Upper lobe of left lung (tissue), 4 donors: ENCODE measurements at regions not wholly inside any gene's neighbourhood (a gene's known extent, or its start where the extent isn't known, plus 50 kb on each side); places are given as distances from the start of the nearest gene placed in this dataset.

Source experiments
- POLR2A ChIP-seq, 4 donors: fragments of 450-650 bp; IDR thresholded peaks; one replicate each; pipeline ENCODE4 v1.5.1; 2016 to 2017; ENCODE audit warnings: antibody characterized with exemption in 4 of 4, mild to moderate bottlenecking in 2 of 4
- TF ChIP-seq, protein P1 (sequence below), 6 experiments: fragments of 450-650 bp in 4 of 6; fragments of 200-600 bp in 2 of 6; sonication (generic) in 2 of 6; IDR thresholded peaks; one replicate each; pipeline ENCODE4 v1.5.1; 2016 to 2019; ENCODE audit warnings: antibody characterized with exemption in 6 of 6

GRCh38 chr5:60453186-60453976 lies 246.6 kb downstream of the DEPDC1B start:
- no peak for TF ChIP-seq POLR2A (IDR thresholded peaks at IDR 0.05)
- TF ChIP-seq, protein P1, sequence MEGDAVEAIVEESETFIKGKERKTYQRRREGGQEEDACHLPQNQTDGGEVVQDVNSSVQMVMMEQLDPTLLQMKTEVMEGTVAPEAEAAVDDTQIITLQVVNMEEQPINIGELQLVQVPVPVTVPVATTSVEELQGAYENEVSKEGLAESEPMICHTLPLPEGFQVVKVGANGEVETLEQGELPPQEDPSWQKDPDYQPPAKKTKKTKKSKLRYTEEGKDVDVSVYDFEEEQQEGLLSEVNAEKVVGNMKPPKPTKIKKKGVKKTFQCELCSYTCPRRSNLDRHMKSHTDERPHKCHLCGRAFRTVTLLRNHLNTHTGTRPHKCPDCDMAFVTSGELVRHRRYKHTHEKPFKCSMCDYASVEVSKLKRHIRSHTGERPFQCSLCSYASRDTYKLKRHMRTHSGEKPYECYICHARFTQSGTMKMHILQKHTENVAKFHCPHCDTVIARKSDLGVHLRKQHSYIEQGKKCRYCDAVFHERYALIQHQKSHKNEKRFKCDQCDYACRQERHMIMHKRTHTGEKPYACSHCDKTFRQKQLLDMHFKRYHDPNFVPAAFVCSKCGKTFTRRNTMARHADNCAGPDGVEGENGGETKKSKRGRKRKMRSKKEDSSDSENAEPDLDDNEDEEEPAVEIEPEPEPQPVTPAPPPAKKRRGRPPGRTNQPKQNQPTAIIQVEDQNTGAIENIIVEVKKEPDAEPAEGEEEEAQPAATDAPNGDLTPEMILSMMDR (IDR thresholded peaks at IDR 0.05), result no peak
